ENCODE measurements at regions not wholly inside any gene's neighbourhood (a gene's known extent, or its start where the extent isn't known, plus 50 kb on each side); places are given as distances from the start of the nearest gene placed in this dataset.

DNA sequence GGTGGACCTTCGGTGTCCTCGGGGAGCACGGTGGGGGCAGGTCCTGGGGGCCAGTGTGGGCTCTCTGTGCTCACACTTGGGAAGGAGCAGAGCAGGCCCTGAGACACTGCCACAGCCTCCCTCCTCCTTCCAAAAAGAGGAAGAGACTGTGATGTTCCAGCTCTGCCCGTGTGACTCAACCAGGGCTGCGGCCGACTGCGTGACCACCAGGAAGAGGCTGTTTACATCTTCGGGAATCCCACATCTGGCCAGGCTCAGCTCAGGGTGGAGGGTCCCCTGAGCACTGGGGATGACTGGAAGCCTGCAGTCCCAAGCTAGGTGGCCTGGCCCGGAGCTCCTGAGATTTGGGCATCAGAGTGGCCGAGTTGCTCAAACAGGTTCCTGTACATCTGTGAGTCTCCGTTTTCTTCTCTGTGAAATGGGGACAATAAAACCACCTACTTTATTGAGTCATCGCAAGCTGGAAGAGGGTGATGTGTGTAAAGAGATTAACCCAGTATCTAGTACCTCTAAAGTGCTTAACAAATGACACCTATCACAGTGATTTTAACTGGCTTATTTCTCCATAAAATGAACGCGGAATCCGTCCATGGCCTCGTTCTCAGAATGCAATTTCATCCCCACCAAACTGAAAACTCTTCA is 242.1 kb downstream of the DLL1 start:
- TF ChIP-seq SUZ12 (IDR thresholded peaks at IDR 0.05; ENCODE audit: extremely low read depth, insufficient read depth, insufficient read length) (no peak), YY1 (IDR thresholded peaks at IDR 0.05; ENCODE audit: insufficient read depth, insufficient read length) (no peak), ZNF274 (IDR thresholded peaks at IDR 0.05; ENCODE audit: low read depth, low read length) (no peak)

Data from NT2/D1 (cell line).